ENCODE measurements at regions not wholly inside any gene's neighbourhood (a gene's known extent, or its start where the extent isn't known, plus 50 kb on each side); places are given as distances from the start of the nearest gene placed in this dataset.
A peak's percentile ranks its signal among the peaks of the same experiment; 100 is the strongest.

DNA sequence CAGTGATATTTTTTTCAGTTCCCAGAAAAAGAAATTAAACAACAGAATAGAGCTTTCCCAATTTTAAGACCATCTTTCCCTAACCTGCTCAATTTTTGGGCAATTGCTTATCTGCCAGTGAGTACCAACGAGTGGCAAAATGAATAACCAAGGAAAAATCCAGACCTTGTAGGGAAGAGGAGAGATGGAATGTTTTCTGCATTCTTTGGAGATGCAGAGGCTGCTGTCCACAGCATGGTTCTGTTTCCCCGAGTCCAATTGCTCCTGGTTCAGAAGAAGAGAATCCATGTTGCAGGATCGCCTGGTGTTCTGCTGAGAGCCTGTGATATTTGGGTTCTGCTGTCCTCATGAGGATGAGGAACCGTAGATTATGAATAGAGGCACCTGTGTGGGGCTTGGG lies 68.2 kb upstream of the MGAT5 start:
- POLR2A ChIA-PET = no interaction called here
- Mint-ChIP-seq H3K4me1 (peaks cover 39 to 95% (median 90%) of the 10 kb centered on the region in 4 donors), H3K9me3 (no peaks in the 10 kb centered on the region), H3K36me3 (peaks cover 3 to 8% (median 6%) of the 10 kb centered on the region in 3 donors), H3K27ac (peak overlapping the region in 4 of 10 donors; percentile 38 to 97 (median 65)), H3K4me3 (no peak overlapping the region), H3K27me3 (no peaks in the 10 kb centered on the region)
- DNase-seq = no peak
- no peak for ATAC-seq

DNA sequence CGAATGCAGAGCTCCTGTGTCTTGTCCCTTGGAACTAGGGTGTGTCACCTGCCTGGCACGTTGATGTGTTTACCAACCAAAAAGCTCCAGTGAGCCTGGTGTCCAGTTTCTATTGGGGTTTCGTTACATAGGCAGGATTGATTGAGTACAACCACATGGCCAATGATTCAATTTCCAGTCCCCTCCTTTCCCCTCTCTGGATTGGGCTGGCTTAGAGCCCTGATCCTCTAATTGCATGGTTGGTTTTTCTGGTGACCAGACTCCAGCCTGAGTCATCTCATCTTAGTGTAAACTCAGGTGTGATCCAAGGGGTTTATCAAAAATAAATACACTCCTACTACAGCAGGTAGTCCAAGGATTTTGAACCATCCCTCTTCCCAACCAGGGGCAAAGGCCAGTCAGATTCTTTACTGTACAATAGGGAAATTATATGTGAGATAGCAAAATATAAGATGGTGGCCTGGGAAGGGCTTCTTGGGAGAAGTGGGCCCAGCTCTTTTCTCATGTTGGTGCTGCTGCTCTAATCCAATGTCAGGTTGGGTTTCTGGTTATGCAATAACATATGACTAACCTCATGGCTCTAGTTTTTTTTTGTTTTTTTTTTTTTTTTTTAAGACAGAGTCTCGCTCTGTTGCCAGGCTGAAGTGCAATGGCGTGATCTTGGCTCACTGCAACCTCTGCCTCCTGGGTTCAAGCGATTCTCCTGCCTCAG lies 64.7 kb upstream of the MGAT5 start:
- Mint-ChIP-seq H3K9me3 (peaks cover 0 to 9% (median 2%) of the 10 kb centered on the region in 9 donors), H3K27me3 (no peaks in the 10 kb centered on the region), H3K4me1 (peaks cover 37 to 79% (median 67%) of the 10 kb centered on the region in 4 donors), H3K36me3 (peaks cover 7 to 13% (median 10%) of the 10 kb centered on the region in 3 donors), H3K4me3 (no peak overlapping the region), H3K27ac (peak overlapping the region in 4 of 10 donors; percentile 24 to 63 (median 42))
- DNase-seq (no peak), ATAC-seq (no peak)
- POLR2A ChIA-PET = interaction anchor here (0.6 kb wide), 1 partner anchor 71 kb away, joined by 3 read pairs; no protein-coding TSS in a partner anchor

DNA sequence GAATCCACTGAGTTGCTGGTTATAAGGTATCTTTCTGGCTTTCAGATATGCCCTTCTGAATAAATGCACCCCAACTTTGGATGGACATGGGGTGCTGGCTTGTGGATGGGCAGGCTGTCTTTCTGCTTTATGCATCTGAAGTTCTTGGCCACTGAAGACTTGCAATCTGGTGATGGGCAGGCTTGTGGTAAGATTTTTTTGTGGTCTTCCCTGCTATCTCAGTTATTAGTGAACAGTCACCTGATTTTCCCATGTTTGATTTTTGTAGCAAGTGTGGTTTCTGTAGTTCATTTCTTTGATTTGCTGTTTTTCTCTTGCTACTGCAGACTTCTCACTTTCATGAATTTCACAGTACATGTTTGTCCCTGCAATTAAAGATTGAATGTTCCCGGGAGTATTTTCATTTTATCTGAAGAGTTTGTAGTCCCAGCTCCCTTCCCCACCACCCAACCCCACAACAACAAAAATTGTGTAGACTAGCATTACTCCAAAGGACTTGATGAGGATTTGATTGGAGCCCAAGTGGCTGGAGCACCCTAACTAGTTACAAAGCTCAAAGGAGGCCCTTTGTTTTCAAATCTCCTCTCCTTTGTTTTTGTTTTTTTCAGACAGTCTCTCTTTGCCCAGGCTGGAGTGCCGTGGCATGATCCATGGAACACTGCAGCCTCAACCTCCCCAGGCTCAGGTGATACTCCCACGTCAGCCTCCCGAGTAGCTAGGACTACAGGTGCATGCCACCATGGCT lies 63.6 kb upstream of the MGAT5 start:
- peaks cover 0 to 9% (median 2%) of the 10 kb centered on the region in 9 donors for H3K9me3 Mint-ChIP-seq
- POLR2A ChIA-PET = no interaction called here
- H3K4me1 Mint-ChIP-seq = peaks cover 34 to 79% (median 65%) of the 10 kb centered on the region in 4 donors
- ATAC-seq (no peak), DNase-seq (no peak)
- peak overlapping the region in 1 of 10 donors; percentile 40 for H3K4me3 Mint-ChIP-seq
- no peaks in the 10 kb centered on the region for H3K27me3 Mint-ChIP-seq
- H3K27ac Mint-ChIP-seq = peak overlapping the region in 8 of 10 donors; percentile 5 to 80 (median 54)
- peaks cover 7 to 13% (median 10%) of the 10 kb centered on the region in 3 donors for H3K36me3 Mint-ChIP-seq

DNA sequence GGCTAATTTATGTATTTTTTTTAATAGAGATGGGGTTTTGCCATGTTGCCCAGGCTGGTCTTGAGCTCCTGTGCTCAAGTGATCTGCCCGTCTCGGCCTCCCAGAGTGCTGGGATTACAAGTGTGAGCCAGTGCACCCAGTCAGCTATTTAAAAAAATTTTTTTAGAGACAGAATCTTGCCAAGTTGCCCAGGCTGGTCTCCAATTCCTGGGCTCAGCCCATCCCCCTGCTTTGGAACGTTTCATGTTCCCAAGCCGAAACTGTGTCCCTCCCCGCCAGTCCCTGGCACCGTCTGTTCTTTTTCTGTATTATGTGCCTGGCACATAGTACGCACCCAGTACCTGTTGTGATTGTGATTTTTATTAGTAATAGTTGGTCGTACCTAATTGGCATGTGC lies 63.1 kb upstream of the MGAT5 start:
- Mint-ChIP-seq H3K4me1 (peaks cover 38 to 79% (median 64%) of the 10 kb centered on the region in 4 donors), H3K27ac (peak overlapping the region in 3 of 10 donors; percentile 18 to 38 (median 32)), H3K4me3 (peak overlapping the region in 1 of 10 donors; percentile 4)

DNA sequence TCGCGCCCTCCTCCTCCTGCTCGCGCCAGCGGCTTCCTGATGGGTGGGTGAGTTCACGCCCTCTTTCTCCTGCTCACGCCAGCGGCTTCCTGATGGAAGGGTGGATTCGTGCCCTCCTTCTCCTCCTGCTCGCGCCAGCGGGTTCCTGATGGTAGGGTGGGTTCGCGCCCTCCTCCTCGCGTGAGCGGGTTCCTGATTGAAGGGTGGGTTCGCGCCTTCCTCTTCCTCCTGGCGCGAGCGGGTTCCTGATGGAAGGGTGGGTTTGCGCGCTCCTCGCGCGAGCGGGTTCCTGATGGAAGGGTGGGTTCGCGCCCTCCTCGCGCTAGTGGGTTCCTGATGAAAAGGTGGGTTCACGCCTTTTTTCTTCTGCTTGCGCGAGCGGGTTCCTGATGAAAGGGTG lies 62.0 kb upstream of the MGAT5 start:
- no peak for ATAC-seq

More for the DNA sequence above, 63.1 kb upstream of the MGAT5 start:
- DNase-seq = no peak
- POLR2A ChIA-PET = no interaction called here
- ATAC-seq = no peak
- H3K9me3 Mint-ChIP-seq = peaks cover 0 to 9% (median 2%) of the 10 kb centered on the region in 9 donors
- peaks cover 7 to 13% (median 10%) of the 10 kb centered on the region in 3 donors for H3K36me3 Mint-ChIP-seq
- H3K27me3 Mint-ChIP-seq = no peaks in the 10 kb centered on the region

DNA sequence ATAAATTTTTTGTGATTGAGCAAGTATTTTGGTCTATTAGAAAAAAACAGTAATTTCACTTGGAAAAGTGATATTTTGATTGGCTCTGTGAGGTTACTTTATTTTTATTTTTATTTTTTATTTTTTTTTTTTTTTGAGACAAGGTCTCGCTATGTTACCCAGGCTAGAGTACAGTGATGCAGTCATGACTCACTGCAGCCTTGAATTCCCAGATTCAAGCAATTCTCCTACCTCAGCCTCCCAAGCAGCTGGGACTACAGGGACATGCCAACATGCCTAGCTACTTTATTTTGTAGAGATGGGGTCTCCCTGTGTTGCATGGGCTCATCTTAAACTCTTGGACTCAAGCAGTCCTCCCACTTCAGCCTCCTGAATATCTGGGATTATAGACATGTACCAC lies 60.9 kb upstream of the MGAT5 start:
- POLR2A ChIA-PET = no interaction called here
- no peak for DNase-seq
- H3K4me1 Mint-ChIP-seq = peaks cover 35 to 73% (median 64%) of the 10 kb centered on the region in 4 donors
- H3K36me3 Mint-ChIP-seq = peaks cover 7 to 13% (median 10%) of the 10 kb centered on the region in 3 donors
- no peak overlapping the region for H3K4me3 Mint-ChIP-seq
- H3K27me3 Mint-ChIP-seq = no peaks in the 10 kb centered on the region
- no peak overlapping the region for H3K27ac Mint-ChIP-seq
- no peak for ATAC-seq
- peaks cover 0 to 9% (median 2%) of the 10 kb centered on the region in 9 donors for H3K9me3 Mint-ChIP-seq

More for the DNA sequence above, 62.0 kb upstream of the MGAT5 start:
- Mint-ChIP-seq H3K27me3 (no peaks in the 10 kb centered on the region), H3K4me3 (no peak overlapping the region), H3K27ac (no peak overlapping the region), H3K36me3 (peaks cover 7 to 13% (median 10%) of the 10 kb centered on the region in 3 donors), H3K9me3 (peaks cover 0 to 9% (median 2%) of the 10 kb centered on the region in 9 donors), H3K4me1 (peaks cover 33 to 72% (median 61%) of the 10 kb centered on the region in 4 donors)
- POLR2A ChIA-PET = no interaction called here
- DNase-seq = no peak

DNA sequence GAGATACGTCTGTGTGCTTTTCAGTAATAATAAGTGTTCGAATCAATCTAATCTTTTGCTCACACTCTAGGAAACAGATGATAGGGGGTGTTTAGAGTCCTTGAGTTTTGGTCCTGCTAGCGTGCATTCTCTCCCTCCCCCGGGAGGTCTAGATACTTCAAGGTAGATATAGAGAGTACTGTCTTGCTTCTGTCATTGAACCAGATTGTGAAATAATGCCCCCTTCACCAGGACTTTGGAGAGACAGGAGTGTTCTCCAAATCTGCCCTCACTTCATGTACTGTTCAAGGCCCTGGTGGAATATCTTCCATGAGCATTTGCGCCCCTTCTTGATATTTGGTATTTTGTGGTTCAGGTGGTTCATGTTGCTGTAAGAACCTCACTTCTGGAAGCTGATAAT lies 59.4 kb upstream of the MGAT5 start:
- no peak for ATAC-seq
- peak overlapping the region in 1 of 10 donors; percentile 77 for H3K27ac Mint-ChIP-seq

DNA sequence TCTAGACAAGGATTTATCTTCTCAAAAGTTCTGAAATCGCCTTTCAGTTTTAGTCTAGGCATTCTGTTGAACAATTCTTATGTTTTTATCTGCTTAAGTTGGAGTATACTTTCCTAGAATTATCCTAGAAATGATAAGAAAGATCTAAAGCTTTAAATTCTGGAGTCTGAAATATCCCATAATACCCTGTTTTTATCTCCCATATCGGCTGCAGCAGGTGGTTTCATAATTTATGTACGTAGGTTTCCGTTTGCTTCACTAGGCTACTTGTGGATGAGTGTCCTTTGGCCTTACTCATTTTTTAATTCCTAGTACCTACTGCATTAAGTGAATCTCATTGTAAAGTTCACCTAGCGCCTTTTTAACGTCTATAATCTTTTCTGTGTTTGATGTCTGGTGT lies 58.5 kb upstream of the MGAT5 start:
- Mint-ChIP-seq H3K4me1 (peaks cover 38 to 75% (median 62%) of the 10 kb centered on the region in 4 donors), H3K36me3 (peaks cover 5 to 7% (median 5%) of the 10 kb centered on the region in 3 donors), H3K27me3 (no peaks in the 10 kb centered on the region), H3K9me3 (peaks cover 0 to 9% (median 2%) of the 10 kb centered on the region in 9 donors), H3K27ac (peak overlapping the region in 4 of 10 donors; percentile 15 to 74 (median 45)), H3K4me3 (no peak overlapping the region)
- no peak for ATAC-seq
- POLR2A ChIA-PET = no interaction called here
- no peak for DNase-seq

More for the DNA sequence above, 59.4 kb upstream of the MGAT5 start:
- no peak for DNase-seq
- H3K4me1 Mint-ChIP-seq = peaks cover 37 to 75% (median 64%) of the 10 kb centered on the region in 4 donors
- H3K36me3 Mint-ChIP-seq = peaks cover 8 to 10% (median 9%) of the 10 kb centered on the region in 3 donors
- POLR2A ChIA-PET = no interaction called here
- no peaks in the 10 kb centered on the region for H3K27me3 Mint-ChIP-seq
- H3K4me3 Mint-ChIP-seq = no peak overlapping the region
- peaks cover 0 to 9% (median 2%) of the 10 kb centered on the region in 9 donors for H3K9me3 Mint-ChIP-seq

DNA sequence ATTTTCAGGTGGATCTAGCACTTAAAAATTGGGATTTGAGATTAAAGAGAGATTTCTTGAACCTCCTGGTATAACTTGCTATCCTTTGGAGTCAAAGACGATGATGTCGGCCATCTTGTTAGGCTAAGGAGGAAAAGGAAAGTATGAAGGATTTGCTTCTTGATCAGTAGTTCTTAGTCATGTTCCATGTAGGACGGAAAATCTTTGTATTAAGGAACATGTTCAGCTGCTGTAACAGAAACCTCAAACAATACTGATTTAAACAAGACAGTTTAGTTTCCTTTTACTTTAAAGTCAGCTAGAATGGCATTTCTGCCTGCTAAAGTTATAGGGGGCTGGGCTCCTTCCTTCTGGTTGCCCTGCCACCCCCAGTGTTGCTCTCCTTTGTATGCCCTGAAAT lies 56.4 kb upstream of the MGAT5 start:
- Mint-ChIP-seq H3K4me1 (peaks cover 35 to 79% (median 63%) of the 10 kb centered on the region in 4 donors), H3K27ac (peak overlapping the region in 8 of 10 donors; percentile 42 to 88 (median 66)), H3K27me3 (no peaks in the 10 kb centered on the region), H3K4me3 (peak overlapping the region in 5 of 10 donors; percentile 2 to 61 (median 34)), H3K9me3 (peaks cover 0 to 2% (median 0%) of the 10 kb centered on the region in 9 donors), H3K36me3 (peaks cover 0 to 2% (median 0%) of the 10 kb centered on the region in 3 donors)
- ATAC-seq (peak in 1 of 2 donors; percentile 35), DNase-seq (no peak)
- POLR2A ChIA-PET = no interaction called here

DNA sequence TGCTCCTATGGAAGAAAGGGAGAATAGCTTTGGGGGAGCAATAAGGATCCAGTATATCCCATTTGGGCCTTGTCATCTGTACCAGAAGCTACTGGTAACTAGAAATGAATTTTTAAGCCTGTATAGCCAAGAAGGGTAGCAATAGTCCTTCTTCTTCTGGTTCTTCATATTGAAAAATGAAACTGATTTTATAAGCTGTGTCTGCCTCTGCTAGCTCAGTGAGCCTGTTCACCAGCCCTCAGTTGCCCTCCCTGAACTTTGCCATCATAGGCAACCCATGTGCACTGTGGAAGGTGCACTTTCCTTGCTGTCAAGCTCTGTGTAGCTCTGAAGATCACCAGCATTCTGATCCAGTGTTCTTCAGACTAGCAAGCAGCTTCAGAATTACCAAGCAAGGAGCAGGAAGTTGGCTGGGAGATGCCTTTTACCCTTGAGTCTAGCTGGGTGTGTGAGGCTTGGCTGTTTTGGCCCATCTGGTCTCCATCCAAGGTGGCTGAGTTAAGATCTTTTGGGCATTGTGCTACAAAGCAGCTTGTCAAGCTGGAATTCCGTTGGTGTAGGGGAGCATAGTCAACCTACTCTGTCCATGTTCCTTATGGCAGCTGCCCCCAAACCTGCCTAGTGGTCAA lies 55.8 kb upstream of the MGAT5 start:
- ATAC-seq = peak in 1 of 2 donors; percentile 30
- peak overlapping the region in 9 of 10 donors; percentile 24 to 88 (median 68) for H3K27ac Mint-ChIP-seq
- POLR2A ChIA-PET = no interaction called here
- peaks cover 0 to 2% (median 0%) of the 10 kb centered on the region in 3 donors for H3K36me3 Mint-ChIP-seq
- H3K9me3 Mint-ChIP-seq = no peaks in the 10 kb centered on the region
- H3K27me3 Mint-ChIP-seq = no peaks in the 10 kb centered on the region
- H3K4me3 Mint-ChIP-seq = peak overlapping the region in 8 of 10 donors; percentile 2 to 61 (median 48)
- H3K4me1 Mint-ChIP-seq = peaks cover 38 to 82% (median 68%) of the 10 kb centered on the region in 4 donors
- DNase-seq = no peak

DNA sequence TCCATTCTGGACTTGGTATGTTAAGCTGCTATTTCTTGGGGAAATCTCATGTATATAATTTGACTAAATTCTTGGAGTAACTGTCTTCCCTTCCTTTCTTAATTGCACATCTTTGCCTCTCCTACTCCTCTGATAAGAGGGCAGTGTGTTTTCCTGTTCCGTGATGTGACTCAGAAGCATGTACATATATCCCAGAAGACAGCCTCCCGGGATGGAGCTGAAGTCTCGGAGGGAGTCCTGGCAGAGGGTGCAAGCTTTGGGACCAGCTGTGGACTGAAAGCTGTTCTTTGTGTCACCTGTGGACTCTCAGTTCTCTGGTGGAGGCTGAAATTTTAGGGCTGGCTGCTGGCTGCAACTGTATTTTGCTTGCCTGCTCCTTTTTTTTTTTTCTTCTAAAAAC lies 54.7 kb upstream of the MGAT5 start:
- Mint-ChIP-seq H3K27ac (peak overlapping the region in 3 of 10 donors; percentile 6 to 62 (median 19)), H3K36me3 (peaks cover 0 to 2% (median 0%) of the 10 kb centered on the region in 3 donors), H3K4me3 (no peak overlapping the region), H3K27me3 (no peaks in the 10 kb centered on the region), H3K4me1 (peaks cover 37 to 80% (median 65%) of the 10 kb centered on the region in 4 donors), H3K9me3 (no peaks in the 10 kb centered on the region)
- POLR2A ChIA-PET = no interaction called here
- DNase-seq (no peak), ATAC-seq (no peak)

DNA sequence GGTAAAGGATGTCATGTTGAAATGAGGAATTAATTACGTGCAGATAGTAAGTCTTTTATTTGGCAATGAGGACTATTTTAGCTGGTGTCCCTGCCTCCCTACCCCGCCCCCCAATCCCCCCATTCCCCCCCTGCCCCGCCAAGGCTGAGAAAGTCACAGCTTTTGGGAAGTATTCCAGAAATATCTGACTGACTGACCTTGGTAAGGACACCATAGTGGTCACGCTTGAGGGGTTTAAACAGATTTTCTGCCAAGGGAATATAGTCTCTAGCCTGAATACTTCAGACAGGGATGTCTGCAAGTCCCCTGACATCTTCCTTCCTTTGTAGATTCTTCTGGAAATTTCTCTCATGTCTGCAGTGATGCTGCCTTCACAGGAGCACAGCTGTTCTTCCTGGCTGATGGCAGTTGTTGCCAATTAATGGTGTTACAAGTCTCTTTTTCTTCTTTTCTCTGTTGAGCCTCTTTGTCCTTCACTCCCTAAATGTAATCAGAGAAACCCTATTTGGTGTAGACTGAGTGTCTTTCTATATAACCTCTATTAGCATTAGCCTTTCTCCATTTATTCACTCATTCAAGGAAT lies 53.7 kb upstream of the MGAT5 start:
- no peak overlapping the region for H3K4me3 Mint-ChIP-seq
- ATAC-seq (no peak), DNase-seq (no peak)
- H3K27ac Mint-ChIP-seq = peak overlapping the region in 3 of 10 donors; percentile 20 to 42 (median 40)
- no peaks in the 10 kb centered on the region for H3K27me3 Mint-ChIP-seq
- no peaks in the 10 kb centered on the region for H3K9me3 Mint-ChIP-seq
- peaks cover 0 to 2% (median 0%) of the 10 kb centered on the region in 3 donors for H3K36me3 Mint-ChIP-seq
- H3K4me1 Mint-ChIP-seq = peaks cover 30 to 70% (median 56%) of the 10 kb centered on the region in 4 donors
- POLR2A ChIA-PET = no interaction called here
